Vagina (tissue), 2 donors: ENCODE measurements at regions not wholly inside any gene's neighbourhood (a gene's known extent, or its start where the extent isn't known, plus 50 kb on each side); places are given as distances from the start of the nearest gene placed in this dataset.

Source experiments
- DNase-seq, 2 donors: peaks; one replicate each; pipeline ENCODE4 v3.0.0-alpha.2; 2017; ENCODE audit errors: extremely low spot score in 2 of 2
- H3K27ac ChIP-seq: fragments of 200-600 bp; sonication (generic); one replicate; pipeline ENCODE4 v1.5.1; 2019
- H3K27me3 ChIP-seq: fragments of 200-600 bp; sonication (generic); one replicate; pipeline ENCODE4 v1.5.1; 2019
- H3K36me3 ChIP-seq, 2 donors: fragments of 200-600 bp; sonication (generic); one replicate each; pipeline ENCODE4 v1.5.1; 2017 to 2019
- H3K4me1 ChIP-seq: fragments of 200-600 bp; sonication (generic); one replicate; pipeline ENCODE4 v1.5.1; 2019
- H3K4me3 ChIP-seq, 2 donors: fragments of 200-600 bp; sonication (generic); 1 replicate in 1 of 2; 2 replicates in 1 of 2; pipeline ENCODE4 v1.5.1; 2016 to 2019
- H3K9me3 ChIP-seq: fragments of 200-600 bp; sonication (generic); one replicate; pipeline ENCODE4 v1.5.1; 2019
- CTCF ChIP-seq, 3 experiments: fragments of 450-650 bp in 2 of 3; fragments of 200-600 bp in 1 of 3; sonication (generic) in 1 of 3; IDR thresholded peaks; one replicate each; pipeline ENCODE4 v1.5.1; 2017 to 2019; ENCODE audit warnings: antibody characterized with exemption in 3 of 3, mild to moderate bottlenecking in 2 of 3, moderate library complexity in 2 of 3
- POLR2A ChIP-seq, 2 donors: fragments of 450-650 bp; IDR thresholded peaks; one replicate each; pipeline ENCODE4 v1.6.1; 2017; ENCODE audit warnings: antibody characterized with exemption in 2 of 2, mild to moderate bottlenecking in 2 of 2, moderate library complexity in 2 of 2
- POLR2AphosphoS5 ChIP-seq, 2 donors: sonication (generic); formaldehyde crosslinking; IDR thresholded peaks; one replicate each; pipeline ENCODE4 v1.9.0; 2017; ENCODE audit warnings: antibody characterized with exemption in 2 of 2, mild to moderate bottlenecking in 2 of 2, low read depth in 1 of 2; ENCODE audit not compliant: insufficient read depth in 1 of 2
- intact Hi-C: fragments of 100-400 bp; cut with DNase I; formaldehyde crosslinking; loops from one replicate; pipeline ENCODE4 v1.15.1; 2023

DNA sequence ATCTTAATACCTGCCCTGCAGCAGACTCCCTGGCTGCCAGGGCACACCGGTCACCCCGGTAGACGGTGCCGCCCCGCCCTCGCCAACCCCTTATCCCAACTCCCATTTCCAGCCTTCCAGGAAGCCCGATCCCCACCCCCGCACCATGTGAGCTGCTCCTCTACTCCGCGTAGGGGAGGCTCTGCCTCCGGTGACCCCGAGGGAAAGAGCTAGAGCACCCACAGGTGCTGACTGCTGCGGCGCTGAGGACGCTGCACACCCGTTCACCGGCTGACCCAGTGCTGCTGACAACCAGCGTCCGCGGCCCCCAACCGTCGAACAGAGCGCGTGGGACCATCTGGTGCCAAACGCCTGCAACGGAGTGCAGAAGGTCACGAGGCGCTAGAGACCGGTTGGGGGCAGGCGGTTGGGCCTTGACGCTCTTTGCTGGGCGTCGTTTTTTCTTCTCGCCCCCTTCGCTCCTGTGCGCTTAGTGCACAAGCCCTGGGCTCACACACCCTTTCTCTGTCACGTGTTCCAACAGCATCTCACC, 59.6 kb upstream of the ZNF599 start:
- Histone ChIP-seq H3K9me3 (no peaks in the 10 kb centered on the region), H3K4me1 (no peaks in the 10 kb centered on the region), H3K27me3 (no peaks in the 10 kb centered on the region), H3K27ac (no peak overlapping the region), H3K4me3 (no peak overlapping the region), H3K36me3 (no peaks in the 10 kb centered on the region)
- TF ChIP-seq CTCF (IDR thresholded peaks at IDR 0.05) (no peak), POLR2A (IDR thresholded peaks at IDR 0.05) (no peak)
- intact Hi-C loops = no loop called here
- no peak for DNase-seq

DNA sequence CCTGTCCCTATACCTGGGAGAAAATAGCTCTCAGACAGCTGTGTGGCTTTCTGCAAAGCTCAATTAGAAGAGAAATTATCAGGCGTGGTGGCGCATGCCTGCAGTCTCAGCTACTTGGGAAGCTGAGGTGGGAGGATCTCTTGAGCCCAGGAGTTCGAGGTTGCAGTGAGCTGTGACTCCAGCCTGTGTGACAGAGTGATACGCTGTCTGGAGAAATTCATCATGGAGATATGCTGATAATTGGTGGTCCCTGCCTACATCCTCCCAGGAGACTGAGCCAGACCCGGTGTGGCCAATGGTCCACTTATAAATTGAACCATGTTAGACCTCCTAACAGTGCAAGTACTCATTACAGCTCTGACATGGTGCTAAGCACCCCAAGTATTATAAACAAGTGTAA, 58.7 kb upstream of the ZNF599 start:
- DNase-seq = no peak
- TF ChIP-seq POLR2A (IDR thresholded peaks at IDR 0.05) (no peak), POLR2AphosphoS5 (IDR thresholded peaks at IDR 0.05; ENCODE audit: insufficient read depth in 1 of 2, low read depth in 1 of 2) (no peak), CTCF (IDR thresholded peaks at IDR 0.05) (no peak)
- H3K4me3 ChIP-seq = no peak overlapping the region
- no peaks in the 10 kb centered on the region for H3K9me3 ChIP-seq
- H3K4me1 ChIP-seq = no peaks in the 10 kb centered on the region
- H3K27me3 ChIP-seq = no peaks in the 10 kb centered on the region
- no peak overlapping the region for H3K27ac ChIP-seq
- intact Hi-C loops = no loop called here
- H3K36me3 ChIP-seq = no peaks in the 10 kb centered on the region

GRCh38 chr19:34828156-34828555, 55.1 kb upstream of the ZNF599 start:
- Histone ChIP-seq H3K27ac (no peak overlapping the region), H3K27me3 (no peaks in the 10 kb centered on the region), H3K9me3 (no peaks in the 10 kb centered on the region), H3K36me3 (no peaks in the 10 kb centered on the region), H3K4me3 (no peak overlapping the region), H3K4me1 (no peaks in the 10 kb centered on the region)
- TF ChIP-seq POLR2A (IDR thresholded peaks at IDR 0.05) (no peak), POLR2AphosphoS5 (IDR thresholded peaks at IDR 0.05; ENCODE audit: insufficient read depth in 1 of 2, low read depth in 1 of 2) (no peak), CTCF (IDR thresholded peaks at IDR 0.05) (no peak)
- no peak for DNase-seq
- intact Hi-C loops = no loop called here

GRCh38 chr19:34825212-34825611, 52.2 kb upstream of the ZNF599 start:
- Histone ChIP-seq H3K4me3 (no peak overlapping the region), H3K27me3 (no peaks in the 10 kb centered on the region), H3K9me3 (no peaks in the 10 kb centered on the region), H3K4me1 (no peaks in the 10 kb centered on the region), H3K36me3 (no peaks in the 10 kb centered on the region), H3K27ac (no peak overlapping the region)
- no peak for DNase-seq
- TF ChIP-seq POLR2A (IDR thresholded peaks at IDR 0.05) (no peak), CTCF (IDR thresholded peaks at IDR 0.05) (no peak), POLR2AphosphoS5 (IDR thresholded peaks at IDR 0.05; ENCODE audit: insufficient read depth in 1 of 2, low read depth in 1 of 2) (no peak)
- intact Hi-C loops = no loop called here

DNA sequence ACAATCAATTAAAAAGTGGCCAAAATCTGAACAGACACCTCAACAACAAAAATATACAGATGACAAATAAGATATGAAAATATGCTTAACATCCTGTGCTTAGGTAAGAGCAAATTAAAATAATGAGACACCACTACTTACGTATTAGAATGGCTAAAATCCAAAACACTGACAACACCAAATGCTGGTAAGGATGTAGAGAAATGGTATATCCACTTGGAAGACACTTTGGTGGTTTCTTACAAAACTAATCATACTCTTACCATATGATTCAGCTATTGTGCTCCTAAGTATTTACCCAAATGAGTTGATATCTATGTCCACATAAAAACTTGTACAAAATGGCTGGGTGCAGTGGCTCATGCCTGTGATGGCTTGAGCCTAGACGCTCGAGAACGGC, 51.7 kb upstream of the ZNF599 start:
- H3K9me3 ChIP-seq = no peaks in the 10 kb centered on the region
- intact Hi-C loops = no loop called here
- H3K27me3 ChIP-seq = no peaks in the 10 kb centered on the region
- no peaks in the 10 kb centered on the region for H3K36me3 ChIP-seq
- no peak overlapping the region for H3K4me3 ChIP-seq
- DNase-seq = no peak
- no peak overlapping the region for H3K27ac ChIP-seq
- TF ChIP-seq CTCF (IDR thresholded peaks at IDR 0.05) = no peak
- no peak for TF ChIP-seq POLR2A (IDR thresholded peaks at IDR 0.05)
- no peaks in the 10 kb centered on the region for H3K4me1 ChIP-seq
